ENCODE measurements at regions not wholly inside any gene's neighbourhood (a gene's known extent, or its start where the extent isn't known, plus 50 kb on each side); places are given as distances from the start of the nearest gene placed in this dataset.
"Not testable (repeated sequence)": the region's sequence is repeated elsewhere in the genome, so short reads cannot be mapped to it uniquely, and the experiment has no call there.

DNA sequence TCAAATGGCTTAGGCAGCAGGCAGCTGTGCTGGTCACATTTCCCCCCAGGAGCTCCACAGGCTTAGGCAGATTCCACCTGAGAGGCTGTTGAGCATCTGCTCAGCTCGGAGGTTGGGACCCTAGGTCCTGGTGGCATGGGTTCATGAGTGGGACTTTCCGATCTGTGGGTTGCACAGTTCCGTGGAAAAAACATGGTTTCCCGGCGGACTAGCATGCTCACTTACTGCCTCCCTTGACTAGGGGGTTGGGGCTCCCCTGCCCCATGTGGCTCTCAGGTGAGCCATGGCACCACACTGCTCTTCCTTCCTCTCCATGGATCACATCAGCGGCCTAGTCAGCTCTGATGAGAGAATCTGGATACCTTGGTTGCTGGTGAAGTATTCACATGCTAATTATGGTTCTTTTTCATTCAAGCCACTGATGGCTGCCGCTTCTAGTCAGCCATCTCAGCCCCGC is 685.1 kb downstream of the METTL15 start:
- Histone ChIP-seq H3K4me3 (no peak overlapping the region), H3K27ac (no peak overlapping the region), H3K9me3 (ENCODE audit: low read depth, low read length) (no peaks in the 10 kb centered on the region), H3K9ac (ENCODE audit: insufficient read length) (no peak overlapping the region), H3K36me3 (ENCODE audit: insufficient read depth, low read length) (no peaks in the 10 kb centered on the region)
- DNase-seq (ENCODE audit: low read depth, low spot score), result no peak
- TF ChIP-seq POLR2AphosphoS5 (IDR thresholded peaks at IDR 0.05; ENCODE audit: borderline replicate concordance, low read depth, low read length) (no peak), FOXP2 (optimal IDR thresholded peaks at IDR 0.05; ENCODE audit: control extremely low read depth, extremely low read length, insufficient read depth) (no peak), EZH2 (IDR thresholded peaks at IDR 0.05) (no peak)

DNA sequence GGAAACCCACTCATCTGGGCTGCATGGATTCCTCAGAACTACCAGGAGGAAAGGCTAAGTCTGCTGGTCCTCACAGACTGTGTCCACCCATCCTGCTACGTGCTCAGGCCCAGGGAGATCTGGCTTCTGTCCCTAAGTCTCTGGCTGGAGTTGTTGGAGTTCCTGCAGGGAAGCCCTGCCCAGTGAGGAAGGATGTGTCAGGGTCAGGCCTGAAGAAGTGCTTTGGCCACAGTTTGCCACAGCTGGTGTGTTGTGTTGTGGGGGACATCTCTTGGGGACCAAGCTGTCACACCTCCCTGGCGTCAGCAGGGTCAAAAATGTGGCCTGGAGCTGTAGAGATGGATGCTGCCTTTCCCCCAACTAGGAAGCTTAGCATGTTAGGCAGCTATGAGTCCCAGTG is 684.7 kb downstream of the METTL15 start:
- H3K9ac ChIP-seq (ENCODE audit: insufficient read length), result no peak overlapping the region
- H3K27ac ChIP-seq, result no peak overlapping the region
- no peaks in the 10 kb centered on the region for H3K9me3 ChIP-seq (ENCODE audit: low read depth, low read length)
- H3K36me3 ChIP-seq (ENCODE audit: insufficient read depth, low read length), result no peaks in the 10 kb centered on the region
- no peak for TF ChIP-seq POLR2AphosphoS5 (IDR thresholded peaks at IDR 0.05; ENCODE audit: borderline replicate concordance, low read depth, low read length)
- TF ChIP-seq FOXP2 (optimal IDR thresholded peaks at IDR 0.05; ENCODE audit: control extremely low read depth, extremely low read length, insufficient read depth), result no peak
- TF ChIP-seq EZH2 (IDR thresholded peaks at IDR 0.05), result no peak
- no peak for DNase-seq (ENCODE audit: low read depth, low spot score)
- no peak overlapping the region for H3K4me3 ChIP-seq

DNA sequence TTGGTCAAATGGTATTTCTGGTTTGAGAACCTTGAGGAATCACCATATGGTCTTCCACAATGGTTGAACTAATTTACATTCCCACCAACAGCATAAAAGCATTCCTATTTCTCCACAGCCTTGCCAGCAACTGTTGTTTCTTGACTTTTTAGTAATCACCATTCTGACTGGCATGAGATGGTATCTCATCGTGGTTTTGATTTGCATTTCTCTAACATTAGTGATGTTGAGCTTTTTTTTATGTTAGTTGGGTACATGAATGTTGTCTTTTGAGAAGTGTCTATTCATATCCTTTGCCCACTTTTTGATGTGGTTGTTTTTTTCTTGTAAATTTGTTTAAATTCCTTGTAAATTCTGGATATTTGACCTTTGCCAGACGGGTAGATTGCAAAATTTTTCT is 679.7 kb downstream of the METTL15 start:
- not testable (repeated sequence) for H3K4me3 ChIP-seq; H3K36me3 ChIP-seq (ENCODE audit: insufficient read depth, low read length); H3K9me3 ChIP-seq (ENCODE audit: low read depth, low read length); DNase-seq (ENCODE audit: low read depth, low spot score); H3K27ac ChIP-seq; H3K9ac ChIP-seq (ENCODE audit: insufficient read length)

GRCh38 chr11:28777126-28777525 is 668.9 kb downstream of the METTL15 start:
- no peak overlapping the region for H3K9ac ChIP-seq (ENCODE audit: insufficient read length)
- no peak for DNase-seq (ENCODE audit: low read depth, low spot score)
- H3K4me3 ChIP-seq, result no peak overlapping the region
- no peaks in the 10 kb centered on the region for H3K9me3 ChIP-seq (ENCODE audit: low read depth, low read length)
- no peak overlapping the region for H3K27ac ChIP-seq
- TF ChIP-seq EZH2 (IDR thresholded peaks at IDR 0.05) (no peak), POLR2AphosphoS5 (IDR thresholded peaks at IDR 0.05; ENCODE audit: borderline replicate concordance, low read depth, low read length) (no peak), FOXP2 (optimal IDR thresholded peaks at IDR 0.05; ENCODE audit: control extremely low read depth, extremely low read length, insufficient read depth) (no peak)
- no peaks in the 10 kb centered on the region for H3K36me3 ChIP-seq (ENCODE audit: insufficient read depth, low read length)

DNA sequence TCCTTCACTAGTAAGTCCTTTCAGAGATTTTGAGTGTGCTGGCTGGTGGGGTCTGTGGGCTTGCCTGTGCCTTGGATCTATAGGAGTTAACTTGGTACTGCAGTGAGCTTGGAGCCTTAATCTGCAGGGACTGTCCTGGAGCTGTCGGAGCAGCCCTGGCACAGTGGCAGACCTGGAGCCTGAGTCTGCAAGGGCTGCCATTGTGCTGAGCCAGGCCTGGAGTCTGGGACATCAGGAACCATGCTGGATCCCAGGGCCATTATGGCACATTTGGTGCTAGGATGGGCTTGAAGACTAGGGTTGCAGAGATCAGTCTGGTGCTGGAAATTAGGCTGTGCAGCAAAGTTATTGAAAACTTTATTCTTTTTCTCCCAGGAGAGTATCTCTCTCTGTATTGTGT is 665.4 kb downstream of the METTL15 start:
- H3K9ac ChIP-seq (ENCODE audit: insufficient read length), result no peak overlapping the region
- H3K27ac ChIP-seq, result no peak overlapping the region
- H3K4me3 ChIP-seq, result no peak overlapping the region
- TF ChIP-seq POLR2AphosphoS5 (IDR thresholded peaks at IDR 0.05; ENCODE audit: borderline replicate concordance, low read depth, low read length) (no peak), FOXP2 (optimal IDR thresholded peaks at IDR 0.05; ENCODE audit: control extremely low read depth, extremely low read length, insufficient read depth) (no peak), EZH2 (IDR thresholded peaks at IDR 0.05) (no peak)
- no peaks in the 10 kb centered on the region for H3K9me3 ChIP-seq (ENCODE audit: low read depth, low read length)
- no peaks in the 10 kb centered on the region for H3K36me3 ChIP-seq (ENCODE audit: insufficient read depth, low read length)
- no peak for DNase-seq (ENCODE audit: low read depth, low spot score)

GRCh38 chr11:28770806-28771205 is 662.6 kb downstream of the METTL15 start:
- DNase-seq (ENCODE audit: low read depth, low spot score), result no peak
- no peak for TF ChIP-seq FOXP2 (optimal IDR thresholded peaks at IDR 0.05; ENCODE audit: control extremely low read depth, extremely low read length, insufficient read depth)
- Histone ChIP-seq H3K9me3 (ENCODE audit: low read depth, low read length) (no peaks in the 10 kb centered on the region), H3K36me3 (ENCODE audit: insufficient read depth, low read length) (no peaks in the 10 kb centered on the region), H3K27ac (no peak overlapping the region), H3K9ac (ENCODE audit: insufficient read length) (no peak overlapping the region), H3K4me3 (no peak overlapping the region)

DNA sequence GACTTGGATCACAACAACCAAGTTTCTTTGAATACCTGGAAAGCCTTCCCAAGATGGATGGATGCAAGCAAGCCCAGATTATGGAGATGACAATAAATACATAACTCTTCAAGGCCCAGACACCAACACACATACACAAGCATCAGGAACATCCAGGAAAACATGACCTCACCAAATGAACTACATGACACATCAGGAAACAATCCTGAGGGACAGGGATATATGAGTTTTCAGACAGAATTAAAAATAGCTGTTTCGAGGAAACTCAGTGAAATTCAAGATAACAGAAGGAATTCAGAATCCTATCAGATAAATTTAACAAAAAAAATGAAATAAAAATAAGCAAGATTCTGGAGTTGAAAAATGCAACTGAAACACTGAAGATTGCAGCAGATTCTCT is 659.4 kb downstream of the METTL15 start:
- H3K9ac ChIP-seq (ENCODE audit: insufficient read length), result no peak overlapping the region
- no peak overlapping the region for H3K4me3 ChIP-seq
- no peaks in the 10 kb centered on the region for H3K9me3 ChIP-seq (ENCODE audit: low read depth, low read length)
- TF ChIP-seq EZH2 (IDR thresholded peaks at IDR 0.05) (no peak), FOXP2 (optimal IDR thresholded peaks at IDR 0.05; ENCODE audit: control extremely low read depth, extremely low read length, insufficient read depth) (no peak), POLR2AphosphoS5 (IDR thresholded peaks at IDR 0.05; ENCODE audit: borderline replicate concordance, low read depth, low read length) (no peak)
- H3K27ac ChIP-seq, result no peak overlapping the region
- H3K36me3 ChIP-seq (ENCODE audit: insufficient read depth, low read length), result no peaks in the 10 kb centered on the region
- DNase-seq (ENCODE audit: low read depth, low spot score), result no peak

DNA sequence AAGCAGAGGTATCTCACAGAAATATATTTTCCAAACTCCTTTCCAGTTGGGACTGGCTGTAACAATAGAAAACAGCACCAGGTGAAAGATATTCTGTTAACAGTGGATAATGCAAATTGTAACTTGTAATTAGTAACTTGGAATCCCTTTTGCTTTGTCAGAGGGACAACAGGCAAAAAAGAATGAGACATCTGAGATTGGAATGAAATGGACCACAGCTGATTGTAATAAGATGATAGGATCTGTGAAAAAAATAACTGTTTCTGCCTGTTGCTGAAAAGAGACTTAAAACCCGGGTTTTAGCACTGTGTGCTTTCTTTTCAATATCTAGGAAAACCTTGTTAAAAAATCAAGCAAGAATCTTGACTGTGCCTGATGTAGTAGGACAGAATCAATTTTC is 655.7 kb downstream of the METTL15 start:
- Histone ChIP-seq H3K36me3 (ENCODE audit: insufficient read depth, low read length) (no peaks in the 10 kb centered on the region), H3K9ac (ENCODE audit: insufficient read length) (no peak overlapping the region), H3K27ac (no peak overlapping the region), H3K4me3 (no peak overlapping the region), H3K9me3 (ENCODE audit: low read depth, low read length) (no peaks in the 10 kb centered on the region)
- TF ChIP-seq EZH2 (IDR thresholded peaks at IDR 0.05) (no peak), POLR2AphosphoS5 (IDR thresholded peaks at IDR 0.05; ENCODE audit: borderline replicate concordance, low read depth, low read length) (no peak), FOXP2 (optimal IDR thresholded peaks at IDR 0.05; ENCODE audit: control extremely low read depth, extremely low read length, insufficient read depth) (no peak)
- DNase-seq (ENCODE audit: low read depth, low spot score), result no peak

- no peak overlapping the region for H3K27ac ChIP-seq
- no peaks in the 10 kb centered on the region for H3K36me3 ChIP-seq (ENCODE audit: insufficient read depth, low read length)
- H3K9me3 ChIP-seq (ENCODE audit: low read depth, low read length), result no peaks in the 10 kb centered on the region
- no peak for TF ChIP-seq FOXP2 (optimal IDR thresholded peaks at IDR 0.05; ENCODE audit: control extremely low read depth, extremely low read length, insufficient read depth)
- TF ChIP-seq POLR2AphosphoS5 (IDR thresholded peaks at IDR 0.05; ENCODE audit: borderline replicate concordance, low read depth, low read length), result no peak
- TF ChIP-seq EZH2 (IDR thresholded peaks at IDR 0.05), result no peak
- no peak overlapping the region for H3K4me3 ChIP-seq
- H3K9ac ChIP-seq (ENCODE audit: insufficient read length), result no peak overlapping the region
- no peak for DNase-seq (ENCODE audit: low read depth, low spot score)
Observed at GRCh38 chr11:28763151-28763550, 655.0 kb downstream of the METTL15 start.
